Fibroblast of the aortic adventitia (primary cell): ENCODE measurements at regions not wholly inside any gene's neighbourhood (a gene's known extent, or its start where the extent isn't known, plus 50 kb on each side); places are given as distances from the start of the nearest gene placed in this dataset.

ENCODE experiments used
- DNase-seq: peaks from one replicate; pipeline ENCODE4 v3.0.0-alpha.2; 2010; ENCODE audit warnings: low read depth
- H3K4me3 ChIP-seq: 2 replicates; pipeline ENCODE4 v1.5.1; 2011; ENCODE audit warnings: low read depth, mild to moderate bottlenecking, control low read depth, low read length, moderate library complexity
- TF ChIP-seq, protein P1 (sequence below): IDR thresholded peaks from 2 replicates; pipeline ENCODE4 v1.5.1; 2011; ENCODE audit warnings: mild to moderate bottlenecking, low read length, control low read depth, inconsistent platforms; ENCODE audit not compliant: insufficient read depth

- H3K4me3 ChIP-seq, result no peak overlapping the region
- DNase-seq, result peak; percentile 85
- TF ChIP-seq, protein P1, sequence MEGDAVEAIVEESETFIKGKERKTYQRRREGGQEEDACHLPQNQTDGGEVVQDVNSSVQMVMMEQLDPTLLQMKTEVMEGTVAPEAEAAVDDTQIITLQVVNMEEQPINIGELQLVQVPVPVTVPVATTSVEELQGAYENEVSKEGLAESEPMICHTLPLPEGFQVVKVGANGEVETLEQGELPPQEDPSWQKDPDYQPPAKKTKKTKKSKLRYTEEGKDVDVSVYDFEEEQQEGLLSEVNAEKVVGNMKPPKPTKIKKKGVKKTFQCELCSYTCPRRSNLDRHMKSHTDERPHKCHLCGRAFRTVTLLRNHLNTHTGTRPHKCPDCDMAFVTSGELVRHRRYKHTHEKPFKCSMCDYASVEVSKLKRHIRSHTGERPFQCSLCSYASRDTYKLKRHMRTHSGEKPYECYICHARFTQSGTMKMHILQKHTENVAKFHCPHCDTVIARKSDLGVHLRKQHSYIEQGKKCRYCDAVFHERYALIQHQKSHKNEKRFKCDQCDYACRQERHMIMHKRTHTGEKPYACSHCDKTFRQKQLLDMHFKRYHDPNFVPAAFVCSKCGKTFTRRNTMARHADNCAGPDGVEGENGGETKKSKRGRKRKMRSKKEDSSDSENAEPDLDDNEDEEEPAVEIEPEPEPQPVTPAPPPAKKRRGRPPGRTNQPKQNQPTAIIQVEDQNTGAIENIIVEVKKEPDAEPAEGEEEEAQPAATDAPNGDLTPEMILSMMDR, result no peak
Observed at GRCh38 chr13:80116107-80116506, 224.8 kb downstream of the SPRY2 start.

DNA sequence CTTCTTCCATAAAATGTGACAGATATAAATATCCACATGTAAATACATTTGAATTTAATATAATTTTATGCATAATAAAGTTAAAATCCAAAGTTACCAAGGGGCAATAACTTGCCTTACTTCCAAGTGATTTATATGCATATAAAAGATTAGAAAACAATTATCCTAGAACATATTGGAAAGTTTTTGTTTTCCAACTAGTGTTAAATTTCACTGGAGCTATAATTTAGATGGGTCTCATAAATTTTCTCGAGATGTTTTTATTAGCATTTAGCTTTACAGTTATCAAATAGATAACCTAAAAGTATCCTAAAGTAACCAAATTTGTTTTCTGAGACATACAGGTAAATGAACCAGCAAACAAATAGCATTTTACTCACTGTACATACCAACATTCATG is 225.3 kb downstream of the SPRY2 start:
- no peak for DNase-seq
- H3K4me3 ChIP-seq, result no peak overlapping the region
- TF ChIP-seq, protein P1, result no peak

- no peak overlapping the region for H3K4me3 ChIP-seq
- TF ChIP-seq, protein P1, result no peak
- no peak for DNase-seq
Observed at GRCh38 chr13:80113714-80114454, 227.0 kb downstream of the SPRY2 start.

DNA sequence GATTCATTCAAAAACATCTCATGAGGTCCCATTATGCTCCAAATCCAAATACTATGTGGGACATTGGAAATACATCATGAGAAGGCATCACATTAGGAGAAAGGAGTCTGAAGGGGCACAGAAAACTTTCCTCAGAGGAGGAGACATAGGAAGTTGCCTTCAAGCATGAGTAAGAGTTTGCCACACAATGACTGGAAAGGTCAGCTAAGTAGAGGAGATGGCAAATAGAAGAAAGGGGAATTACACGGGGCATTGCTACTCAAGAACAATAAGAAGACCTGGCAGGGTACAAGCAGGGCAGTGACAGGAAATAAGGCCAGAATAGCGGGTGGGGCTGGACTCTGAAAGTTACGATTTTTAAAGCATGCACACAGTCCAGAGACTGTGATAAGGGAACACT is 231.6 kb downstream of the SPRY2 start:
- peak; percentile 15 for DNase-seq
- TF ChIP-seq, protein P1, result no peak
- no peak overlapping the region for H3K4me3 ChIP-seq

- TF ChIP-seq, protein P1, result no peak
- no peak overlapping the region for H3K4me3 ChIP-seq
- DNase-seq, result peak; percentile 39
Observed at GRCh38 chr13:80105350-80105749, 235.6 kb downstream of the SPRY2 start.

DNA sequence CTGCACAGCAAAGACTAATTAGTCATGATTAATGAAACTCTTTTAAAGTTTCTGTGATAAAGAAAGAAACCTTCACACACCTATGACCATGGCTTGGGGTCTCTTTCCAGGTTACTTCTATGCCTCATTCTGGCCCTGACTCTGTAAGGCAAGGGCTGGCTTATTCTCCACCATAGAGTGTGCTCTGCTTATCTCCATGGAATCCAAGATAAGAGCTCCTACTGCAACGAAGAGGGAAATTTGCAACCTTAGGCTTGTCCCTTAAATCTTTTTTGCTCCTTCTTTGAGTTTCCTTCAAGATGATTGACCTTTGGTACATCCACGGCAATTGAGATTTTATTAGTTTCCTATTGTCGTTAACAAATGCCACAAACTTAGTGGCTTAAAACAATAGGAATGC is 239.9 kb downstream of the SPRY2 start:
- TF ChIP-seq, protein P1, result no peak
- H3K4me3 ChIP-seq, result no peak overlapping the region
- peak; percentile 12 for DNase-seq

DNA sequence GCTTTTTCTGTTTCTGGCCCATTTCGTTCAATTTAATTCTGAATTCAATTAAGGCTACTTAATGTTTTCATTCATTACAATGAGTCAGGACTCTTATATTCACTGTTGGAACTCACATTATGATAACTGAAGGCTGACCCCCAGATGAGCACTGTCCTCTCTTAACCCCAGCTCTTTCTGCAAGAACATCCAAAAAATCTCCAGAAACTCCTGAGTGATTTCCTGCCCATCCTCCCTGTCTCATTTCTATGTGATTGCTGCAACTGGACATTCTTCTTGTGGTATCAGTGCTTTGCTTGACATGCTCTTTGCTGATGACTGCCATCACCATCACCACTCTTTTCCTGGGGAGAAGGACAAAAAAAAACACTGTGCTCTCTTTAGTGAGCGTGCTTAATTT is 240.3 kb downstream of the SPRY2 start:
- TF ChIP-seq, protein P1, result no peak
- no peak overlapping the region for H3K4me3 ChIP-seq
- DNase-seq, result peak; percentile 11
